Lower leg skin (tissue), 3 donors: ENCODE measurements at regions not wholly inside any gene's neighbourhood (a gene's known extent, or its start where the extent isn't known, plus 50 kb on each side); places are given as distances from the start of the nearest gene placed in this dataset.

Experiments
- POLR2A ChIP-seq, 2 donors: fragments of 450-650 bp; IDR thresholded peaks; one replicate each; pipeline ENCODE4 v1.6.1; 2016 to 2017; ENCODE audit warnings: antibody characterized with exemption in 2 of 2, mild to moderate bottlenecking in 1 of 2, moderate library complexity in 1 of 2
- TF ChIP-seq, protein P1 (sequence below), 3 donors: fragments of 450-650 bp; IDR thresholded peaks; one replicate each; pipeline ENCODE4 v1.5.1; 2016; ENCODE audit warnings: antibody characterized with exemption in 3 of 3, mild to moderate bottlenecking in 3 of 3, moderate library complexity in 2 of 3

DNA sequence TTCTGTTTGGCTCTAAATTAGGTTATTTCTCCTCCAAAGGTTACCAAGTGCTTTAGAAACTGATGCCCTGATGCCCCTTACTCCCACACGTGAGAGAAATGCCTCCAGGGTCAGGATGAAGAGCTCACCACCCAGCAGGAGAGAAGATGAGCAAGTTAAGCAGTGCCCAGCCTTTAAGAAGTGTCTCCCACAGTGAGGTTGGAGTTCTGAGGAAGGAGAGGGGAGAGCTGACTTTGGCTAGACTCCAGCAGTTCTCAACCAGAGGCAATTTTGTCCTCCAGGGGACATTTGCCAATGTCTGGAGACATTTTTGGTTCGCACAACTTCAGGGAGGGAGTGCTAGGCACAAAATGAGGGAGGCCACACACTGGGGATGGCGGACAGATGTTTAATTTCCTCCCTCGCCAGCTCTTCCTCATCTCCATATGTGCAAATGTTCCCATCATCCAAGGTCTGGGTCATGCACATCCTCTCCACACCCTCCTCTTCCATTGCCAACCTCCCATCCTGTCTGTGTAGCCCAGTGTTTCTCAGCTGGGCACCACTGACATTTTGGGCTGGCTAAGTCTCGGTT, 50.6 kb upstream of the SLC7A14 start:
- TF ChIP-seq, protein P1, sequence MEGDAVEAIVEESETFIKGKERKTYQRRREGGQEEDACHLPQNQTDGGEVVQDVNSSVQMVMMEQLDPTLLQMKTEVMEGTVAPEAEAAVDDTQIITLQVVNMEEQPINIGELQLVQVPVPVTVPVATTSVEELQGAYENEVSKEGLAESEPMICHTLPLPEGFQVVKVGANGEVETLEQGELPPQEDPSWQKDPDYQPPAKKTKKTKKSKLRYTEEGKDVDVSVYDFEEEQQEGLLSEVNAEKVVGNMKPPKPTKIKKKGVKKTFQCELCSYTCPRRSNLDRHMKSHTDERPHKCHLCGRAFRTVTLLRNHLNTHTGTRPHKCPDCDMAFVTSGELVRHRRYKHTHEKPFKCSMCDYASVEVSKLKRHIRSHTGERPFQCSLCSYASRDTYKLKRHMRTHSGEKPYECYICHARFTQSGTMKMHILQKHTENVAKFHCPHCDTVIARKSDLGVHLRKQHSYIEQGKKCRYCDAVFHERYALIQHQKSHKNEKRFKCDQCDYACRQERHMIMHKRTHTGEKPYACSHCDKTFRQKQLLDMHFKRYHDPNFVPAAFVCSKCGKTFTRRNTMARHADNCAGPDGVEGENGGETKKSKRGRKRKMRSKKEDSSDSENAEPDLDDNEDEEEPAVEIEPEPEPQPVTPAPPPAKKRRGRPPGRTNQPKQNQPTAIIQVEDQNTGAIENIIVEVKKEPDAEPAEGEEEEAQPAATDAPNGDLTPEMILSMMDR (IDR thresholded peaks at IDR 0.05), result no peak
- TF ChIP-seq POLR2A (IDR thresholded peaks at IDR 0.05), result no peak
